ENCODE measurements at regions not wholly inside any gene's neighbourhood (a gene's known extent, or its start where the extent isn't known, plus 50 kb on each side); places are given as distances from the start of the nearest gene placed in this dataset.

- intact Hi-C loops (cut with DNase I) = no loop called here
- H3K9me3 ChIP-seq = peaks cover 0 to 7% (median 0%) of the 10 kb centered on the region in 4 donors
- H3K36me3 ChIP-seq = no peaks in the 10 kb centered on the region
- no peaks in the 10 kb centered on the region for H3K4me1 ChIP-seq
- WGBS = 88% methylated on average over 1 of the region's 1 CpG
- no peaks in the 10 kb centered on the region for H3K27me3 ChIP-seq
- TF ChIP-seq EP300 (IDR thresholded peaks at IDR 0.05) = no peak
- TF ChIP-seq, protein P1, sequence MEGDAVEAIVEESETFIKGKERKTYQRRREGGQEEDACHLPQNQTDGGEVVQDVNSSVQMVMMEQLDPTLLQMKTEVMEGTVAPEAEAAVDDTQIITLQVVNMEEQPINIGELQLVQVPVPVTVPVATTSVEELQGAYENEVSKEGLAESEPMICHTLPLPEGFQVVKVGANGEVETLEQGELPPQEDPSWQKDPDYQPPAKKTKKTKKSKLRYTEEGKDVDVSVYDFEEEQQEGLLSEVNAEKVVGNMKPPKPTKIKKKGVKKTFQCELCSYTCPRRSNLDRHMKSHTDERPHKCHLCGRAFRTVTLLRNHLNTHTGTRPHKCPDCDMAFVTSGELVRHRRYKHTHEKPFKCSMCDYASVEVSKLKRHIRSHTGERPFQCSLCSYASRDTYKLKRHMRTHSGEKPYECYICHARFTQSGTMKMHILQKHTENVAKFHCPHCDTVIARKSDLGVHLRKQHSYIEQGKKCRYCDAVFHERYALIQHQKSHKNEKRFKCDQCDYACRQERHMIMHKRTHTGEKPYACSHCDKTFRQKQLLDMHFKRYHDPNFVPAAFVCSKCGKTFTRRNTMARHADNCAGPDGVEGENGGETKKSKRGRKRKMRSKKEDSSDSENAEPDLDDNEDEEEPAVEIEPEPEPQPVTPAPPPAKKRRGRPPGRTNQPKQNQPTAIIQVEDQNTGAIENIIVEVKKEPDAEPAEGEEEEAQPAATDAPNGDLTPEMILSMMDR (IDR thresholded peaks at IDR 0.05) = no peak
- TF ChIP-seq POLR2A (IDR thresholded peaks at IDR 0.05; ENCODE audit: low read depth) = no peak
- TF ChIP-seq POLR2AphosphoS5 (IDR thresholded peaks at IDR 0.05) = no peak
- DNase-seq (ENCODE audit: extremely low spot score) = peak; percentile 57
- no peak overlapping the region for H3K4me3 ChIP-seq
- no peak overlapping the region for H3K27ac ChIP-seq (replicated peaks in 1 of 4)
Measured at GRCh38 chr1:116286541-116286971, 86.5 kb upstream of the ATP1A1 start.

DNA sequence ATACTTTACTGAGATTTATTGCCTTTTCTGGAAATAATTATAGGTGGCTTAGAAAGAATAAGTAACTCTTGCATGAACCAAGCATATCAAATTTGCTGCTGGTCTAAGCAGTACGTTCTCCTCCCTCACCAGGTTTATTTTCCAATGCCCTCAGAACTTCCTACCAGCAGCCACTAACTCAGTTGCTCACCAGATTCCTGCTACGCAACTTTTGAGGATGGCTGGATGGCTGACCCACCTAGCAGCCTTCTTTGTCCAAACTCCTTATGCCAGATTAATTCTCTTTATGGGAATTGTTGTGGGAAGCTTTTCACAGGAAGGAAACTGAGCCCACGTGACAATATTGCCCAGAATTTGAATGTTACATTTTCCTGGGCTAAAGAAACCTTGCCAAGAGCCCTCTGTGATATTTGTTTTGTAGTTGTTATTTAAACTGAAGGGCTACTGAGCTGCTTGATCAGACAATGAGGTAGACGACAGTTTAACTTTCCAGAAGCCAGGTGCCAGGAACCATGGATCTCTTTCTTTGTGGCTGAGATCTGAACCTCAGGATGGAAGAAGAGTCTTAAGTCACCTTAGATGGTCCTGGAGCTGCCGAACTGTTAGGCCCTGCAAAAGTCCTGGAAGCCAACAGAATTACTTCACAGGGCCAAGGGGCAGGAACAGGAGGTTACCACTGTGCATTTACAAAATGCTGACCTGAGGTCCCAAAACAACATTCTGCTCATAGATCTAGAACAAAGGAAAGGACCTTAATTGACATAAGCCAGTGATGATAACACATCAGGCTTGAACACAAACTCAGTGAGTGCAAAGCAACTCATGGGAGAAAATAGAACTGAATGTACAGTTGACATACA lies 85.5 kb upstream of the ATP1A1 start:
- H3K36me3 ChIP-seq = no peaks in the 10 kb centered on the region
- intact Hi-C loops (cut with DNase I) = no loop called here
- H3K27me3 ChIP-seq = no peaks in the 10 kb centered on the region
- no peaks in the 10 kb centered on the region for H3K4me1 ChIP-seq
- TF ChIP-seq, protein P1 (IDR thresholded peaks at IDR 0.05) = no peak
- no peak for TF ChIP-seq EP300 (IDR thresholded peaks at IDR 0.05)
- TF ChIP-seq POLR2AphosphoS5 (IDR thresholded peaks at IDR 0.05) = no peak
- no peak for TF ChIP-seq POLR2A (IDR thresholded peaks at IDR 0.05; ENCODE audit: low read depth)
- H3K27ac ChIP-seq (replicated peaks in 1 of 4) = no peak overlapping the region
- 81% methylated on average over 5 of the region's 5 CpGs for WGBS
- peak; percentile 72 for DNase-seq (ENCODE audit: extremely low spot score)
- no peaks in the 10 kb centered on the region for H3K9me3 ChIP-seq
- H3K4me3 ChIP-seq = no peak overlapping the region

- Histone ChIP-seq H3K4me1 (no peaks in the 10 kb centered on the region), H3K27me3 (no peaks in the 10 kb centered on the region), H3K4me3 (no peak overlapping the region), H3K9me3 (no peaks in the 10 kb centered on the region), H3K36me3 (no peaks in the 10 kb centered on the region), H3K27ac (replicated peaks in 1 of 4) (no peak overlapping the region)
- WGBS = 70% methylated on average over 2 of the region's 2 CpGs
- TF ChIP-seq EP300 (IDR thresholded peaks at IDR 0.05) (no peak), POLR2AphosphoS5 (IDR thresholded peaks at IDR 0.05) (no peak), POLR2A (IDR thresholded peaks at IDR 0.05; ENCODE audit: low read depth) (no peak)
- TF ChIP-seq, protein P1 (IDR thresholded peaks at IDR 0.05) = no peak
- DNase-seq (ENCODE audit: extremely low spot score) = peak; percentile 78
- intact Hi-C loops (cut with DNase I) = no loop called here
Measured at GRCh38 chr1:116288201-116288598, 84.8 kb upstream of the ATP1A1 start.

- H3K4me1 ChIP-seq = no peaks in the 10 kb centered on the region
- TF ChIP-seq, protein P1 (IDR thresholded peaks at IDR 0.05) = no peak
- TF ChIP-seq POLR2AphosphoS5 (IDR thresholded peaks at IDR 0.05) = no peak
- TF ChIP-seq POLR2A (IDR thresholded peaks at IDR 0.05; ENCODE audit: low read depth) = no peak
- TF ChIP-seq EP300 (IDR thresholded peaks at IDR 0.05) = no peak
- H3K27me3 ChIP-seq = no peaks in the 10 kb centered on the region
- H3K27ac ChIP-seq (replicated peaks in 1 of 4) = no peak overlapping the region
- no peaks in the 10 kb centered on the region for H3K9me3 ChIP-seq
- 84% methylated on average over 2 of the region's 2 CpGs for WGBS
- H3K36me3 ChIP-seq = no peaks in the 10 kb centered on the region
- no peak overlapping the region for H3K4me3 ChIP-seq
- intact Hi-C loops (cut with DNase I) = no loop called here
- DNase-seq (ENCODE audit: extremely low spot score) = peak; percentile 34
Measured at GRCh38 chr1:116289193-116289592, 83.9 kb upstream of the ATP1A1 start.
